ENCODE measurements at regions not wholly inside any gene's neighbourhood (a gene's known extent, or its start where the extent isn't known, plus 50 kb on each side); places are given as distances from the start of the nearest gene placed in this dataset.

GRCh38 chr6:22779062-22779461 is 209.7 kb downstream of the HDGFL1 start:
- Histone ChIP-seq H3K4me1 (no peaks in the 10 kb centered on the region), H3K9ac (ENCODE audit: low read depth in 2 of 2, low read length in 2 of 2) (no peak overlapping the region), H3K27ac (no peak overlapping the region), H3K9me3 (no peaks in the 10 kb centered on the region), H3K36me3 (no peaks in the 10 kb centered on the region), H3K4me3 (no peak overlapping the region), H3K27me3 (no peaks in the 10 kb centered on the region)
- DNase-seq: no peak
- TF ChIP-seq, protein P1, sequence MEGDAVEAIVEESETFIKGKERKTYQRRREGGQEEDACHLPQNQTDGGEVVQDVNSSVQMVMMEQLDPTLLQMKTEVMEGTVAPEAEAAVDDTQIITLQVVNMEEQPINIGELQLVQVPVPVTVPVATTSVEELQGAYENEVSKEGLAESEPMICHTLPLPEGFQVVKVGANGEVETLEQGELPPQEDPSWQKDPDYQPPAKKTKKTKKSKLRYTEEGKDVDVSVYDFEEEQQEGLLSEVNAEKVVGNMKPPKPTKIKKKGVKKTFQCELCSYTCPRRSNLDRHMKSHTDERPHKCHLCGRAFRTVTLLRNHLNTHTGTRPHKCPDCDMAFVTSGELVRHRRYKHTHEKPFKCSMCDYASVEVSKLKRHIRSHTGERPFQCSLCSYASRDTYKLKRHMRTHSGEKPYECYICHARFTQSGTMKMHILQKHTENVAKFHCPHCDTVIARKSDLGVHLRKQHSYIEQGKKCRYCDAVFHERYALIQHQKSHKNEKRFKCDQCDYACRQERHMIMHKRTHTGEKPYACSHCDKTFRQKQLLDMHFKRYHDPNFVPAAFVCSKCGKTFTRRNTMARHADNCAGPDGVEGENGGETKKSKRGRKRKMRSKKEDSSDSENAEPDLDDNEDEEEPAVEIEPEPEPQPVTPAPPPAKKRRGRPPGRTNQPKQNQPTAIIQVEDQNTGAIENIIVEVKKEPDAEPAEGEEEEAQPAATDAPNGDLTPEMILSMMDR (IDR thresholded peaks at IDR 0.05): no peak
- intact Hi-C loops (cut with DNase I): no loop called here

DNA sequence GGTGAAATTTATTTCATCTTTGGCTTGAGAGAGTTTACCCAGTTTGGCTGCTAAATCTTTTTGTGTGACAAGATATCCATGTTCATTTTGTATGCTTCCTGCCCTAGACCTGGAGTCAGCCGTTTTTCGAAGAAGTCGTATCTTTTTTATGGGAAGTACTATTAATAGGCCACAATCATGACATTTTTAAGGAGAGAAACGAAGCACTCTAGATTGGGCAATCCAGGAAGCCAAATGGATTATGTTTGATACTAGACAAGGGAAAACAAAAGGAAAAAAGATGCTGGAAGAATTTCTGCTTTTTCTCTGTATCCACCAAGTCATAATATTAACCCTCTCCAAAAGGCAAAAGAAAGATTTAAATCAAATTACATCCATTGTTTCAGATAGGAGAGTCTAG is 214.6 kb downstream of the HDGFL1 start:
- DNase-seq: no peak
- no peak overlapping the region for H3K4me3 ChIP-seq
- intact Hi-C loops (cut with DNase I): no loop called here
- H3K27me3 ChIP-seq: no peaks in the 10 kb centered on the region
- no peak overlapping the region for H3K9ac ChIP-seq (ENCODE audit: low read depth in 2 of 2, low read length in 2 of 2)
- H3K4me1 ChIP-seq: no peaks in the 10 kb centered on the region
- TF ChIP-seq, protein P1 (IDR thresholded peaks at IDR 0.05): no peak
- no peak overlapping the region for H3K27ac ChIP-seq
- no peaks in the 10 kb centered on the region for H3K36me3 ChIP-seq
- H3K9me3 ChIP-seq: no peaks in the 10 kb centered on the region

GRCh38 chr6:22784601-22785410 is 215.4 kb downstream of the HDGFL1 start:
- no peak overlapping the region for H3K27ac ChIP-seq
- no peaks in the 10 kb centered on the region for H3K36me3 ChIP-seq
- intact Hi-C loops (cut with DNase I): no loop called here
- H3K27me3 ChIP-seq: no peaks in the 10 kb centered on the region
- no peak overlapping the region for H3K9ac ChIP-seq (ENCODE audit: low read depth in 2 of 2, low read length in 2 of 2)
- TF ChIP-seq, protein P1 (IDR thresholded peaks at IDR 0.05): no peak
- no peaks in the 10 kb centered on the region for H3K4me1 ChIP-seq
- no peak overlapping the region for H3K4me3 ChIP-seq
- H3K9me3 ChIP-seq: no peaks in the 10 kb centered on the region
- DNase-seq: no peak

DNA sequence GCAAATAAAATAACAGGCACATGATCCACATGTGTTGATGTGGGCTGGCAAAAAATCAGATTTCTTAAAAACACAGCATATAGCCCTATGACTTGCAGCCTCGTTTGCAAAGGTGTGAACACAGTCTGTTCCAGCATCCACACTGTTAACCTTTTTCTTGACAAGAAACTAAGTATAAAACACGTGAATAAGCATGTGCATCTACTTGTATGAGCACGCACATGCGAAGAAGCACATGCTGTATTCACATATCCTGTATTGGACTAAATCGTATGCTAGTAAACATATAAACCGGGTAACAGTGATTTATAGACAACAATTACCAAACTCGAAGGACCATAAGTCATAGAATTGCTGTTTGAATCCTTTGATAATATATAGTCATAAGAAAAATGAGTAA is 218.7 kb downstream of the HDGFL1 start:
- no peak for DNase-seq
- no peak overlapping the region for H3K4me3 ChIP-seq
- TF ChIP-seq, protein P1 (IDR thresholded peaks at IDR 0.05): no peak
- H3K27ac ChIP-seq: no peak overlapping the region
- intact Hi-C loops (cut with DNase I): no loop called here
- no peaks in the 10 kb centered on the region for H3K4me1 ChIP-seq
- no peaks in the 10 kb centered on the region for H3K9me3 ChIP-seq
- no peaks in the 10 kb centered on the region for H3K36me3 ChIP-seq
- H3K27me3 ChIP-seq: no peaks in the 10 kb centered on the region
- H3K9ac ChIP-seq (ENCODE audit: low read depth in 2 of 2, low read length in 2 of 2): no peak overlapping the region

DNA sequence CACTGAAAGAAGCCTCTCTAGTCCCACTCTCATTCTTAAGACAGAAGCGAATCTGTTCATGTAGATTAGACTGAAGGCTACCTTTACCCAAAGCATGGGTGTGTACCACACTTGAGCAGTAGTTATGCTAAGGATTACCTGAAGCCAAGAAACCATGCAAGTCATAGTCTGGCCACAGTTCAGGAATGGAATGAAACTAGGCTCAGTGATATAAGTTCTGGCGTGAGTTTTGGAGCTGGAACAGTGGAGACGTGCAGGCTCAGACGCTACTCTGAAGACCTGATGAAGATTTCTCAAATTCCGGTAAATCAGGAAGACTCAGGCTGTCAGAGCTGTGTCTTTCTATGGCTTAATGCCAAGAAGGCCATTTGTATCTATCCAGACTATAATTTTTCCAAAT is 219.9 kb downstream of the HDGFL1 start:
- Histone ChIP-seq H3K36me3 (no peaks in the 10 kb centered on the region), H3K27ac (no peak overlapping the region), H3K27me3 (no peaks in the 10 kb centered on the region), H3K9me3 (no peaks in the 10 kb centered on the region), H3K9ac (ENCODE audit: low read depth in 2 of 2, low read length in 2 of 2) (no peak overlapping the region), H3K4me1 (no peaks in the 10 kb centered on the region), H3K4me3 (no peak overlapping the region)
- DNase-seq: no peak
- intact Hi-C loops (cut with DNase I): no loop called here
- TF ChIP-seq, protein P1 (IDR thresholded peaks at IDR 0.05): no peak
